NCI-H2227 treated with DMSO at 0.1 percent for 48 hours (cell line): ENCODE measurements at regions not wholly inside any gene's neighbourhood (a gene's known extent, or its start where the extent isn't known, plus 50 kb on each side); places are given as distances from the start of the nearest gene placed in this dataset.
A peak's percentile ranks its signal among the peaks of the same experiment; 100 is the strongest.

Source experiments
- DNase-seq: peaks from one replicate; lab custom pipeline; 2025; lab: John Stamatoyannopoulos, UW

DNA sequence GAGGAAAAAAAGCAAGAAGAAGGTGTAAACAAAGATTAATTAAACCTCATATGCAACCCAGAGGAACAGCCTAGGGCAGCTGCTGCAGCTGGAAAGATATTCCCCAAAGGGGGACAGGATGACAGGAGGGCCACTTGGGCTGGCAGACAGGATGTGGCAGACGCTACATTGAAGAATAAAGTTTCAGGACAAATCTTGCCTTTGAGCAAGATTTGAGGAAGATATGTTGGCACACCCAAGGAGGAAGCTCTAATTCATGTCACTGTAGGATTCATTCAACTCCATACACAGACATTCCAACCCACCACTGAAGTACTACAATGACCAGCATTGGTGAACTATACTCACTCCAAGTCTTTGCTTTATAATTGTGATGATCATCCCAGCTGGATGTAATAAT lies 504.0 kb downstream of the SHQ1 start:
- DNase-seq = no peak

GRCh38 chr3:72343078-72343477 lies 505.2 kb downstream of the SHQ1 start:
- DNase-seq = no peak

GRCh38 chr3:72342450-72342849 lies 505.8 kb downstream of the SHQ1 start:
- DNase-seq = no peak

DNA sequence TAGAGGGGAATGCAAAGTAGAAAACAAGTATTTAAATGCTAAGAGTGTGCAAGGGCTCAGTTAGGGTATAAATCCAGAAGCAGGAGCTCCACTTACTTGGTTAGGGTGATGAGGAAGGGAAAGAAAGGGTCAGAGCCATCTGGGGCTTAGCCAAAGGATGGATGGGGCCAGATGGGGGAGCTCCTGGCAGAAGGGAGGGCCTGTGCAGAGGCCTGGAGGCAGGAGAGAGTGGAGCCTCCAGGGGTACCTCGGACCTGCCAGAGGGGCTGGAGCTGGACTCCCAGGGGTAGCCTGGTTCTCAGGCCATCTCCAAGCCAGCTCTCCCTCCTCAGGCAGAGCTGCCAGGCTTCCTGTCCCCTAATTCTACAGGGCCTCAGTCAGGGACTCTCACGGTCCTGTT lies 506.3 kb downstream of the SHQ1 start:
- no peak for DNase-seq

- no peak for DNase-seq
Observed at GRCh38 chr3:72341380-72341770, 506.9 kb downstream of the SHQ1 start.

- no peak for DNase-seq
Observed at GRCh38 chr3:72340476-72341379, 507.5 kb downstream of the SHQ1 start.

DNA sequence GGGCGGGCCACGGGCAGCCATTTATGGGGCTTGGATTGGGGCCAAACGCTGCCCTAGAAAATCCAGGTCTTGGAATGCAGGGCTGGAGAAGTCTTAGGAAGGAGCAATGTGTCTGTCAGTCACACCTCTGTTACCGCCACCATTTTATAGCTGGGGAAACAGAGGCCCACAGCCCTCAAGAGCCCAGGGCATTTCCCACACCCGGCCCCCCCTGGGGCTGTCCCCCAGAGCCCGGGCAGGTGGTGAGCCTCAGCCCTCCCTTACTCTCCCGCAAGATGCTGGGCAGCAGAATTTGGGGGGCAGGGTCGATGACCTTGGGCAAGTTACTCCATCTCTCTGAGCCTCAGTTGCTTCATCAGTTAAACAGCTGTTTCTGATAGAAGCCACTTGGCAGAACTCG lies 508.2 kb downstream of the SHQ1 start:
- no peak for DNase-seq

GRCh38 chr3:72339670-72340030 lies 508.6 kb downstream of the SHQ1 start:
- DNase-seq = no peak

GRCh38 chr3:72338942-72339669 lies 509.1 kb downstream of the SHQ1 start:
- no peak for DNase-seq

DNA sequence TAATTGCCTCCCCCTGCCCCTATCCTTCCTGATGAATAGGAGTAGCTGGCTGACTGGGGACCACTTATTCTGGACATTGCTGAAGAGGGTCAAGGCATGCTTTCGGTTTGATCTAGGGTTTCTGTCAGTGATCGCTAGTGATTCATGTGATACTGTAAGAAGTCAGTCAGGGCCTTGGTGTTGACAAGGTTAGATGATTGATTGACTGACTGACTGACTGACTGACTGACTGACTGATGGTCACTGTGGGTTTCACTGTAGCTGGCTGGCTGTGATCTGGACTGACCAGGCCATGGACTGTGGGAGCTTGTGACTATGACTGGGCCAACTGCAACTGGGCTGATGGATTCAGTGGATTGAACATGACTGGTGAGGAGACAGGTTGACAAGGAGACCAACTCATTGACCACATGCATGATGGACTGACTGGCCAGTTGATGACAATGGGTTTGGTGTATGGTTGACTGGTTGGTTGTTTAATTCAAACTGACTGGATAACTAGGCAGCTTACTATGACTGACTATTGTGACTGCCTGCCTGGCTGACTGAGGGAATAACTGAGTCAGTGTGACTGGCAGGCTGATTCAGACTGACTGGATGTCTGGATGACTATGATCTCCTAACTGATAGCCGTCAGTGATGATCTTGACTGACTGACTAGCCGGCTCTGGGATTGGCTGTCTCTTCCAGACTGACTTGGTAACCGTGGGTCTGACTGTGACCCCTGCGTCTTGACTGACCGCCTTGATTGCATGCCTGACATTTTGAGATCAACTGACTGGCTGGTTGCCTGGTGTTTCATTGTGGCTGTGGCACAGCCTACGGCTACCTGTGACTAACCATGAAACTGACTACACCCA lies 509.9 kb downstream of the SHQ1 start:
- no peak for DNase-seq

DNA sequence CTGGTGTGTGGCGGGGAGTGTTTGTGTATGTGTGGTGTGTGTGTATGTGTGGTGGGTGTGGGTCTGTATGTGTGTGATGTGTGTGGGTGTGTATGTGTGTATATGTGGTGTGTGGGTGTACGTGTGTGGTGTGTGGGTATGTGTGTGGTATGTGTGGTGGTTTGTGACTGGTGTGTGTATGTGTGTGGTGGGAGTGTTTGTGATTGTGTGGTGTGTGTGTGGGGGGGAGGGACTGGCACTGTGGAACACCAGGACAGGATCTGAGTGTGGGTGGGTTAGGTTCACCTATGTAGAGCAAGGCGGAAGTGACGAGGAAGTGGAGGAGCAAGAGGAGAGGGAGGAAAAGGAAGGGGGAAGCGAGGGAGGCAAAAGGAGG lies 510.8 kb downstream of the SHQ1 start:
- DNase-seq = no peak

DNA sequence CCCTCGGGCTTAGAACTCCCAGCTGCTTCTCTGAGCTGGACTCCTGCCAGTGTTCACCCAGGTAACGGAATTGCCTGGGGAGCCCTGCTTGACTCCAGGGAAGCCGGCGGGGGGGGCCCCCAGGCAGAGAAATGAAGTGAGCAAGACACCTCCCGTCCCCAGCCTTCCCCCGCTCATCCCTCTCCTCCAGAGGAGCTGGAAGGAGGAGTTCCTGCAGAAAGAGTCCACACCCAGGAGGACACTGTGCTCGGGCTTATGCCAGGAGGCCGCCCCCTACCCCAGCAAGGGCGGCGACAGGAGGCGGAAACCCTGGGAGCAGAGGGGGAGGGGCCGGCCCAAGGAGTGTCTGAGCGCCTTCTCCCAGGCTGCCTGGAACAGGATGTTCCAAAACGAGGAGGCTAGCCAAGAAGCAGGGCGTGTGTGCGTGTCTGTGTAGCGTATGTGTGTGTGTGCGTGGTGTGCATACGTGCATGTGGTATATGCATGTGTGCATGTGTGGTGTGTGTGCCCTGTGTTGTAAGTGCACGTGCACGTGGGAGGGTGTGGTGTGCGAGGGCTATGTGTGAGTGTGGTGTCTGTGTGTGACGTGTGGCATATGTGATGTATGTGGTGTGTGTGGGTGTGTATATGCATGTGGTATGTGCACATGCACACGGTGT lies 511.3 kb downstream of the SHQ1 start:
- DNase-seq = peak; percentile 34

GRCh38 chr3:72336114-72336651 lies 512.1 kb downstream of the SHQ1 start:
- DNase-seq = no peak

- DNase-seq = peak; percentile 36
Observed at GRCh38 chr3:72335458-72336095, 512.7 kb downstream of the SHQ1 start.

DNA sequence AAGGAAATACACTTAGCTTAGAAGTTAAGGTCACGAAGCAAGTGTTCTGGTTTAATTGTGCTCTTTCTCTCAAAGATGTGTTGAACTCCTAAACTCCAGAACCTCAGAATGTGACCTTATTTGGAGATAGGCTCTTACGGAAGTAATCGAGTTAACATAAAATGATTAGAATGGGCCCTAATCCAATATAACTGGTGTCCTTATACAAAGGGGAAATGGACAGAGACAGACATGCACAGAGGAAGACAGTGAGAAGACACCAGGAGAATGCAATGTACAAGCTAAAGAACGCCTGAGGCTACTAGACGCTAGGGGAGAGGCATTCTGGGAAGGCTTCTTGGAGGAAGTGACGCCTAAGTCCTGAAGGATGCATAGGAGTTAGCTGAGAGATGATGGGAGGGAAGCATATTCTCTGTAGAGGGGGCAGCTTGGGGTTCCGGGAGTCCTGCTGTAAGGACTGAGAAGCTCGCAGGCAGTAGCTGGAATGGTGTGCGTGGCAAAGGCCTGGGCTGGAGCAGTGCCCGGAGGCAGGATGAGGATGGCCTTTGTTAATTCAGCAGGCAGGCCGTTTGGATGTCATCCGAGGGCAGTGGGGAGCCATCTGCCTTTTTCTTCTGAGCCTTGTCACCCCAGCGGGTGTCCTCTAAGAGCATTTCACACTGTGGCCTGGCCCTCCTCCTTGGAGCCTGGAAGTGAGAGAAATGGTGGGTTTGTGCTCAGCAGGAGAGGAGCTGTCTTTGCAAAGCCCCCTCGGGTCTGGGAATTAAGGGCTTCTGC lies 513.4 kb downstream of the SHQ1 start:
- no peak for DNase-seq

DNA sequence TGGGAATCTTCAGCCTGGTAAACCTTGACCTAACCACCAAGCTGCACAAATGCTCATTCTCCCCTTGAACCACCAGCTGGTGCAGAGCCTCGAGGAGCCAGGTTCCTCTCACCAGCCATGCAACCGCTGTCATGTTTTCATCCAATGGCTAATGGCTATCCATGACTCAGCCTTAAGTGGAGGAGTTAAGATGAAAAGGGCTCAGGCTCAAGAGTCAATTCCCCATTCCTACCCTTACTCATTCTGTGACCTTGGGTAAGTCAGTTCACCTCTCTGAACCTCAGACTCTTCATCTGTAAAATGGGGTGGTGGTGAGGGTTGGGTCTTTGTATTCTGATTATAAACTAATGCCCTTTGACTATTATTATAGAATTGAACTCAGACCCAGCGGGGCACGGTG lies 515.6 kb downstream of the SHQ1 start:
- DNase-seq = no peak

GRCh38 chr3:72332036-72332435 lies 516.2 kb downstream of the SHQ1 start:
- DNase-seq = no peak

- no peak for DNase-seq
Observed at GRCh38 chr3:72331076-72331475, 517.2 kb downstream of the SHQ1 start.

- DNase-seq = peak; percentile 54
Observed at GRCh38 chr3:72329354-72329753, 518.9 kb downstream of the SHQ1 start.

DNA sequence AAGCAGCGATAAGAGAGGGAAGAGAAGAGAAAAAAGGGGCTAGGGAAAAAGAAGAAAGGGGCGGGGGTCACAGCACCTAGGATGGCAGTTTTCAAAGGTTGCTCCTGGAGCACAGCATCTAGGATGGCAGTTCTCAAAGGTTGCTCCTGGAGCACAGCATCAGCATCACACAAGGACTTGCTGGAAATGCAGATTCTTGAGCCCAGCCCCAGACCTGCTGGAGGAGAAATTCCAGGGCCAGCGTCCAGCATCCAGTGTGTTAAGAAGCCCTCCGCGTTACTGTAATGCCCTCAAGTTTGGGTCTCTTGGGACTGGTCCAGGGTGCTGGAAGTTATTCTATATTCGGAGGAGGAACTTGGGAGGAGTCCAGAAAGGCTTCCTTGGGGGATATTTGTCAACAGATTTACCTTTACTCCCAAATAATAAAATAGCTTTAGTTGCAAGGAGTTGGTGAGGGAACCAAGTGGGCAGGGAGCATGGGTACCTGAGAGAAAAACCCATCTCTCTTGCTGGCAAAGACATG lies 519.4 kb downstream of the SHQ1 start:
- DNase-seq = no peak
